ENCODE measurements at regions not wholly inside any gene's neighbourhood (a gene's known extent, or its start where the extent isn't known, plus 50 kb on each side); places are given as distances from the start of the nearest gene placed in this dataset.

- DNase-seq (ENCODE audit: low read depth, low spot score) = no peak
Measured at GRCh38 chr5:165781738-165782137, 2276.3 kb downstream of the MAT2B start.

DNA sequence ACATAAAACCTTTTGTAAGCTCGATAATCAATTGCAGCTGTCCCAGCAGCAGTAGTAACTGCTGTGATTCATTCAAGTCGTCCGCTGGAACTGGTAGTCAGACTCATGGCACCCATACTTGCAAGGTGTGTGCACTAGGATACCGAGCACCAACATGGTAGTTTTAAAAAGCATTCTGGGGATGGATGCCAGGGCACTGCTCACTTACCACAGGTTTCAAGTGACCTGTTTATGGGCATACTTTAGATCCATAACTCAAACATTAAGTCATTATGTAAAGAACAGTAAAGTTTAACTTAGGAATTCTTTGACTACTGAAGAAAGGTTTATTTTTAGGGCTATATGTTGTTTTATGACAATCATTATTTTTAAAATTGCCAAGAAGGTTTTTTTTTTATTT, 2277.6 kb downstream of the MAT2B start:
- no peak for DNase-seq (ENCODE audit: low read depth, low spot score)

GRCh38 chr5:165786073-165786472, 2280.7 kb downstream of the MAT2B start:
- no peak for DNase-seq (ENCODE audit: low read depth, low spot score)

DNA sequence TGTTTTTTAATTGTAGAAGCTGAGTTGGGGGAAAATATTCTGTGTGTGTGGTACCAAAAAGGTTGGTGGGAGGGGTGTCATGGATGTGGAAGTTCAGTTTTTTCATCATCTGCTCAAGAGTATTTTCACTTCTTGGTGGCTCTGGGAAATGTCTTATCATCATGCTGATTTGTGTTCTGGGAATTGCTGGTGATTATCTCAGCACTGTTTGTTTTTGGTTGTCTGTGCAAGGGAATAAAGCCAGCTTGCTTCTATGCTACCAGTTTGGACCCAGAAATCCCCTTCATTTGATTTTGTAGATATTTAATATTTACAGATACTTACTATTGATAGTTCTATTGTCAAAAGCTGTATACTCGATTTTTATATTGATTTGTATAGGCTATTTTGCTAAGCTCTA, 2289.7 kb downstream of the MAT2B start:
- no peak for DNase-seq (ENCODE audit: low read depth, low spot score)

- no peak for DNase-seq (ENCODE audit: low read depth, low spot score)
Measured at GRCh38 chr5:165805756-165806155, 2300.3 kb downstream of the MAT2B start.

- DNase-seq (ENCODE audit: low read depth, low spot score) = no peak
Measured at GRCh38 chr5:165808335-165808734, 2302.9 kb downstream of the MAT2B start.

DNA sequence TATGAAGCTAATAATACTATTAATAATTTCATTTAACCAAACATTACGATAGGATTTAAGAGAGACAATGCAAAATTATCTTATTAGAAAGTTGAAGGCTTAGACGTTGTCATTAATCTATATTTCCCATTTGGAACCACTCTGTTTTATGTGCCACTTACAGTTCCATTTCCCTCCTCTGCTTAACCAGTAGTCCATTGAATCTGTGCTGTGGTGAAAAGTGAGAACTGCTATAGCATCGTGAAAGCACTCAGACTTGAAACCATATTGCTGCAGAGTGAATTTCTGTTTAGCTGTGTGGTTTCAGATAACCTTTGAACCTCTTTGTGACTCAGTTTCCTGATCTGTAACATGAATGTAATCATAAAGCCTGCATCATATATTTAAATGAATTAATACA, 2304.5 kb downstream of the MAT2B start:
- DNase-seq (ENCODE audit: low read depth, low spot score) = no peak

DNA sequence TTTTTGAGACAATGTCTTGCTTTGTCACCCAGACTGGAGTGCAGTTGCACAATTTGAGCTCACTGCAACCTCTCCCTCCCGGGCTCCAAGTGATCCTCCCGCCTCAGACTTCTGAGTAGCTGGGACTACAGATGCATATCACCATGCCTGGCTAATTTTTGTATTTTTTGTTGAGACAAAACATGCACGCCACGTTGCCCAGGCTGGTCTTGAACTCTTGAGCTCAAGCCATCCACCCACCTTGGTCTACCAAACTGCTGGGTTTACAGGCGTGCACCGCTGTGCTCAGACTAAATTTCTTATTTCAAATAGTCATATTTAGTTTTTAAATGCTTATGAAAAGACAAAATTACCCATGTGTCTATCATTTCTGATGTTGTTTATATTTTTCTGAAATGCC, 2324.1 kb downstream of the MAT2B start:
- DNase-seq (ENCODE audit: low read depth, low spot score) = no peak

GRCh38 chr5:165834891-165835290, 2329.5 kb downstream of the MAT2B start:
- DNase-seq (ENCODE audit: low read depth, low spot score) = no peak

GRCh38 chr5:165836046-165836445, 2330.6 kb downstream of the MAT2B start:
- DNase-seq (ENCODE audit: low read depth, low spot score) = no peak

GRCh38 chr5:165837286-165837685, 2331.9 kb downstream of the MAT2B start:
- no peak for DNase-seq (ENCODE audit: low read depth, low spot score)

DNA sequence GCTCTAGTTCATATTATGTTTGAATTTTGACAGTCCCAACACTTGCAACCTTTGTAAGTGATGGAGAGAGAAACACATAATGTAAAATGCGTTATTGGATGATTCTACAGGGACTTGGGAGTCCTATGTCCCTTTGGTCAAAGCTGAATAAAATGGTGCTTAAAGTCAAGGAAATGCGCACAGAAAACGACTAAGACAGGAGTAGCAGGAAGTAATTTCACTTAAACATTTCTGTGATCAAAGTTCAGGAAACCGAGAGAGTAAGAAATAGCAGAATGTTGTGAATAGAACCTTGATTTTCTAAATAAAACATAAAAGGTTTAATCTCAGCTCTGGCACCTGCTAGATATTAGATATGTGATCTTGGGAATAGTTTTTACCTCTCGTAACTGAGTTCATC, 2339.2 kb downstream of the MAT2B start:
- DNase-seq (ENCODE audit: low read depth, low spot score) = no peak

GRCh38 chr5:165858118-165858517, 2352.7 kb downstream of the MAT2B start:
- DNase-seq (ENCODE audit: low read depth, low spot score) = no peak

GRCh38 chr5:165859251-165859650, 2353.8 kb downstream of the MAT2B start:
- DNase-seq (ENCODE audit: low read depth, low spot score) = no peak

GRCh38 chr5:165863239-165863638, 2357.8 kb downstream of the MAT2B start:
- DNase-seq (ENCODE audit: low read depth, low spot score) = no peak

- DNase-seq (ENCODE audit: low read depth, low spot score) = no peak
Measured at GRCh38 chr5:165871291-165871690, 2365.9 kb downstream of the MAT2B start.

GRCh38 chr5:165874851-165875250, 2369.4 kb downstream of the MAT2B start:
- no peak for DNase-seq (ENCODE audit: low read depth, low spot score)

GRCh38 chr5:165876538-165876937, 2371.1 kb downstream of the MAT2B start:
- DNase-seq (ENCODE audit: low read depth, low spot score) = no peak

- DNase-seq (ENCODE audit: low read depth, low spot score) = no peak
Measured at GRCh38 chr5:165877475-165877874, 2372.1 kb downstream of the MAT2B start.

- DNase-seq (ENCODE audit: low read depth, low spot score) = no peak
Measured at GRCh38 chr5:165881259-165881658, 2375.8 kb downstream of the MAT2B start.

DNA sequence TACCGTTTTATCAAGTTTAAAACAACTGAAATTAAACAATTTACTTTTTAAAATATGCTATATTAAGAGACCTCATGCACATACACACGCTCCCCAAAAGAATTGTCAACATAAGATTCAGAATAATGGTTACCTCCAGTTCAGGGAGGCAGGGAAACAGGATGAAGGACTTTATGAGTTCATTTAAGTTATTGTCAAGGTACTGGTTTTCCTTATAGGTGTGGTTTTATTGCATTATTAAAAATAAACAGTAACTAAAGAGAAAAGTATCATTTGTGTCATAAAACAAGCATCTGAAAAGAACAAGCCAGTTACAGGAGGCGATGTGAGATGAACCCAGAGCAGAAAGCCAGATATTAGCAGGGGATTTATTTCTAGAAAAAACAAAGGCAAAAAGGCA, 2376.7 kb downstream of the MAT2B start:
- DNase-seq (ENCODE audit: low read depth, low spot score) = no peak

GRCh38 chr5:165885623-165886350, 2380.4 kb downstream of the MAT2B start:
- DNase-seq (ENCODE audit: low read depth, low spot score) = no peak

GRCh38 chr5:165887147-165887546, 2381.7 kb downstream of the MAT2B start:
- DNase-seq (ENCODE audit: low read depth, low spot score) = no peak

DNA sequence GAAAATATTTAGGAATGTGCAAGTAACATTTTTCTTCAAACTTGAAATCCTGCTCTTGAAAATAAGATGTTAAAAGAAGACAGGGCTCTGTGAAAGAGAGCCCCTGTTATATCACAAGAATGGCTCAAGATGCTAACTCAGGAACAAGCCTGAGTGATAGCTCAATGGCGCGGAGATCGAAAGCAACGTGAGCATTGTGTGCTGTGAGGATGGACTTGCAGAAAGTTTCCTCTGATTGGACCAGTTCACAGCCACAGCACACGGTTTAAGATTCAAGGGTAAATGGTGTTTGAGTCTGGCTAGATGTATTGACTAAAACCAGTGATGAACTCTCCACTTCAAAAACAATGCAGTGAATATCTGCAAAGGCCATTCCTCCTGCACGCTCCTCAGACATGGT, 2387.0 kb downstream of the MAT2B start:
- DNase-seq (ENCODE audit: low read depth, low spot score) = no peak

Measured in brain pericyte (primary cell).